Mesenchymal stem cell (in vitro differentiated cells and primary cell): ENCODE measurements at regions not wholly inside any gene's neighbourhood (a gene's known extent, or its start where the extent isn't known, plus 50 kb on each side); places are given as distances from the start of the nearest gene placed in this dataset.

Experiments
- DNase-seq: peaks from one replicate; pipeline ENCODE4 v3.0.0-alpha.2; 2013
- H2AFZ ChIP-seq: one replicate; pipeline ENCODE4 v1.6.1; 2013; ENCODE audit warnings: low read depth, mild to moderate bottlenecking, control low read depth, inconsistent platforms, low read length, moderate library complexity
- H2AK5ac ChIP-seq: 2 replicates; pipeline ENCODE4 v1.6.1; 2013; ENCODE audit warnings: low read length, moderate library complexity, mild to moderate bottlenecking, inconsistent platforms; ENCODE audit not compliant: severe bottlenecking
- H2BK120ac ChIP-seq: one replicate; pipeline ENCODE4 v1.6.1; 2013; ENCODE audit warnings: low read depth, mild to moderate bottlenecking, inconsistent platforms, low read length, moderate library complexity
- H2BK12ac ChIP-seq, 2 experiments: one replicate each; pipeline ENCODE4 v1.6.1; 2013; ENCODE audit warnings: inconsistent platforms in 2 of 2, low read length in 2 of 2, mild to moderate bottlenecking in 2 of 2, moderate library complexity in 2 of 2, control low read depth in 1 of 2
- H2BK15ac ChIP-seq: one replicate; pipeline ENCODE4 v1.6.1; 2013; ENCODE audit warnings: mild to moderate bottlenecking, low read depth, inconsistent platforms; ENCODE audit not compliant: poor library complexity, severe bottlenecking
- H2BK5ac ChIP-seq: 2 replicates; pipeline ENCODE4 v1.6.1; 2013; ENCODE audit warnings: low read depth, mild to moderate bottlenecking, low read length, control low read depth, inconsistent platforms; ENCODE audit not compliant: poor library complexity, severe bottlenecking
- H3K14ac ChIP-seq, 2 experiments: one replicate each; pipeline ENCODE4 v1.6.1; 2013; ENCODE audit warnings: inconsistent platforms in 2 of 2, low read length in 2 of 2, control low read depth in 1 of 2, mild to moderate bottlenecking in 1 of 2, moderate library complexity in 1 of 2
- H3K18ac ChIP-seq, 2 experiments: one replicate each; pipeline ENCODE4 v1.6.1; 2013; ENCODE audit warnings: inconsistent platforms in 2 of 2, low read length in 2 of 2, control low read depth in 1 of 2, low read depth in 1 of 2, mild to moderate bottlenecking in 1 of 2
- H3K23ac ChIP-seq, 2 experiments: one replicate each; pipeline ENCODE4 v1.6.1; 2013; ENCODE audit warnings: inconsistent platforms in 2 of 2, low read length in 2 of 2, mild to moderate bottlenecking in 2 of 2, moderate library complexity in 2 of 2, control low read depth in 1 of 2
- H3K27ac ChIP-seq: 2 replicates; pipeline ENCODE4 v1.5.1; 2013; ENCODE audit warnings: mild to moderate bottlenecking, moderate library complexity, low read length, control low read depth, inconsistent platforms; ENCODE audit not compliant: poor library complexity, severe bottlenecking
- H3K27me3 ChIP-seq, 2 experiments: 2 replicates each; pipeline versions ENCODE4 v1.6.1 to v1.7.0; 2013; ENCODE audit warnings: low read length in 2 of 2, mild to moderate bottlenecking in 2 of 2, moderate library complexity in 2 of 2, control low read depth in 1 of 2, inconsistent platforms in 1 of 2; ENCODE audit not compliant: control insufficient read depth in 1 of 2, insufficient read depth in 1 of 2
- H3K36me3 ChIP-seq, 2 experiments: 2 replicates each; pipeline versions ENCODE4 v1.6.1 to v1.7.0; 2013; ENCODE audit warnings: low read length in 2 of 2, control low read depth in 1 of 2, inconsistent platforms in 1 of 2, low read depth in 1 of 2, mild to moderate bottlenecking in 1 of 2; ENCODE audit not compliant: insufficient read depth in 2 of 2, control insufficient read depth in 1 of 2
- H3K4ac ChIP-seq, 2 experiments: one replicate each; pipeline ENCODE4 v1.6.1; 2013; ENCODE audit warnings: inconsistent platforms in 2 of 2, low read length in 2 of 2, mild to moderate bottlenecking in 2 of 2, moderate library complexity in 2 of 2, control low read depth in 1 of 2, low read depth in 1 of 2
- H3K4me1 ChIP-seq: 2 replicates; pipeline ENCODE4 v1.6.1; 2013; ENCODE audit warnings: low read depth, low read length, control low read depth; ENCODE audit not compliant: control insufficient read depth, insufficient read depth
- H3K4me2 ChIP-seq: 2 replicates; pipeline ENCODE4 v1.6.1; 2013; ENCODE audit warnings: low read length, mild to moderate bottlenecking, inconsistent platforms; ENCODE audit not compliant: poor library complexity, severe bottlenecking
- H3K4me3 ChIP-seq, 2 experiments: 2 replicates each; pipeline versions ENCODE4 v1.5.1 to v1.7.0; 2013; ENCODE audit warnings: low read length in 2 of 2, mild to moderate bottlenecking in 2 of 2, control low read depth in 1 of 2, low read depth in 1 of 2; ENCODE audit not compliant: insufficient read depth in 1 of 2
- H3K79me1 ChIP-seq: replicated peaks from 2 replicates; pipeline ENCODE4 v1.6.1; 2013; ENCODE audit warnings: mild to moderate bottlenecking, control low read depth, low read length, inconsistent platforms; ENCODE audit not compliant: poor library complexity, severe bottlenecking
- H3K9ac ChIP-seq: 2 replicates; pipeline ENCODE4 v1.7.0; 2013; ENCODE audit warnings: mild to moderate bottlenecking, low read length, moderate library complexity
- H3K9me3 ChIP-seq: 2 replicates; pipeline ENCODE4 v1.7.0; 2013; ENCODE audit warnings: mild to moderate bottlenecking, low read length; ENCODE audit not compliant: control insufficient read depth
- H4K8ac ChIP-seq: one replicate; pipeline ENCODE4 v1.6.1; 2013; ENCODE audit warnings: inconsistent platforms, mild to moderate bottlenecking, low read length, moderate library complexity
- H4K91ac ChIP-seq: one replicate; pipeline ENCODE4 v1.6.1; 2013; ENCODE audit warnings: mild to moderate bottlenecking, low read length, inconsistent platforms
- WGBS: methylation state at CpG from one replicate; pipeline ENCODE4 v1.1.7; 2013; ENCODE audit warnings: mixed read lengths; 5-methylcytosine and 5-hydroxymethylcytosine counted together

DNA sequence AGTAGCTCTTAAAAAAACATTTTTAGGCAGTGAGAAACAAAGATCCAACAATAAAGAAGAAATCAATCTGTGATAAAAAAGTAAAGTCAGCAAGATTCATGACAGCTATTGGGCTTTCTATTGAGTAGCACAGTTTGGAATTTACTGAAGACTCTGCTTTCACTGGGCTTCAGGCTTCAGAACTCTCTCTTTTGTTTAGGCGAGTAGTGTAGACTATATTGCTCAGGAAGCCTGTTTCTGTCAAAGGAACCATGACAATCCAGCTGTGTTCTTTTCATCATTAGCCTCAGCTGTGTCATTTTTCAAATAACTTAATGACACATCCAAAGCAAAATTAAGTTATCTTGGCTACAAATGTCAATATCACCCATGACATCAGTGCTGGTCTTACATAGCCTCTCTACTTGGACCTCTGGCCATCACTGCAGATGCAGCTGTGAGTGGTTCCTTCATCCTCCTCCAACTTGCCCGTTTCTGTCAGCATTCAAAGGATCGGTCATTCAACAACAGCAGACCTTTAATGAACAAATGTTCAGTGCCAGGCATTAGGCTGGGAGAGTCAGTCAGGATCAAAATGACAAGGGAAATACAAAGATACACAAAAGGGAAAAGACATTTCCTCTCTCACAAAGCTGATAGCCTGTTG, 332.8 kb upstream of the MTNR1B start:
- Histone ChIP-seq H3K14ac (no peak overlapping the region), H3K9ac (no peak overlapping the region), H2AK5ac (no peak overlapping the region), H3K79me1 (no peaks in the 10 kb centered on the region), H3K36me3 (no peaks in the 10 kb centered on the region), H4K8ac (no peak overlapping the region), H3K4me2 (no peak overlapping the region), H2BK15ac (no peak overlapping the region), H2BK12ac (no peak overlapping the region), H3K9me3 (no peaks in the 10 kb centered on the region), H3K27ac (no peak overlapping the region), H3K4ac (no peak overlapping the region), H2BK5ac (no peak overlapping the region), H2BK120ac (no peak overlapping the region), H4K91ac (no peak overlapping the region), H3K18ac (no peak overlapping the region), H3K27me3 (peaks cover 0 to 4% of the 10 kb centered on the region in 2 experiments), H2AFZ (no peak overlapping the region), H3K23ac (peak overlapping the region in 1 of 2 experiments; percentile 53), H3K4me3 (no peak overlapping the region), H3K4me1 (no peaks in the 10 kb centered on the region)
- WGBS: 77% methylated on average over 2 of the region's 3 CpGs
- DNase-seq: no peak

DNA sequence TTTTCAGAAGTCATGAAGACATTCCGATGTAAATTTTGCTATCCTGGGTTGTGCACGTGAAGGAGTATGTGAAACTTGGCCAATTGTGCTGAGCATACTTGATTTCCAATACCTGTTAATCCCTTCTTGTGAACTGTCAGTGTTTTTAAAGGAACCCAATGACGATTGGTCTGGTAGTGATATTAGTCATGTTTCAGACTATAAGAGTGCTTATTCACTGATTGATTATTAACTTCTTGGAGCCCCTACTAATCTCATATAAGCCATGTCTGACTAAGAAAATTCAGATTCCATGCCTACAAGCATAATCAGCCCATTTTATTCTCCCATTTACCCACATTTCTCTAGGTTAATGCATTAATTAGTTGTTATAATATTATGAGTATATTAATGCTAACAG, 330.8 kb upstream of the MTNR1B start:
- H3K4me3 ChIP-seq: no peak overlapping the region
- H3K18ac ChIP-seq: no peak overlapping the region
- no peak overlapping the region for H3K14ac ChIP-seq
- no peak overlapping the region for H2BK120ac ChIP-seq
- H3K79me1 ChIP-seq: no peaks in the 10 kb centered on the region
- DNase-seq: no peak
- no peak overlapping the region for H4K91ac ChIP-seq
- H2AK5ac ChIP-seq: no peak overlapping the region
- no peak overlapping the region for H3K9ac ChIP-seq
- no peak overlapping the region for H3K4me2 ChIP-seq
- H3K4me1 ChIP-seq: no peaks in the 10 kb centered on the region
- H3K27me3 ChIP-seq: peaks cover 0 to 4% of the 10 kb centered on the region in 2 experiments
- no peak overlapping the region for H2BK5ac ChIP-seq
- H2AFZ ChIP-seq: no peak overlapping the region
- H4K8ac ChIP-seq: no peak overlapping the region
- 88% methylated on average over 2 of the region's 3 CpGs for WGBS
- H3K23ac ChIP-seq: no peak overlapping the region
- no peak overlapping the region for H3K4ac ChIP-seq
- no peak overlapping the region for H2BK15ac ChIP-seq
- no peaks in the 10 kb centered on the region for H3K36me3 ChIP-seq
- H3K9me3 ChIP-seq: no peaks in the 10 kb centered on the region
- H2BK12ac ChIP-seq: no peak overlapping the region
- no peak overlapping the region for H3K27ac ChIP-seq

GRCh38 chr11:92642177-92642931, 327.1 kb upstream of the MTNR1B start:
- Histone ChIP-seq H3K4me2 (no peak overlapping the region), H2BK120ac (no peak overlapping the region), H2AFZ (no peak overlapping the region), H3K9me3 (no peaks in the 10 kb centered on the region), H3K4me3 (no peak overlapping the region), H3K27me3 (no peaks in the 10 kb centered on the region), H3K23ac (no peak overlapping the region), H2BK12ac (no peak overlapping the region), H3K4me1 (no peaks in the 10 kb centered on the region), H3K9ac (no peak overlapping the region), H3K18ac (no peak overlapping the region), H3K79me1 (no peaks in the 10 kb centered on the region), H3K4ac (no peak overlapping the region), H2AK5ac (no peak overlapping the region), H3K27ac (no peak overlapping the region), H4K91ac (no peak overlapping the region), H4K8ac (no peak overlapping the region), H3K14ac (no peak overlapping the region), H2BK15ac (no peak overlapping the region), H2BK5ac (no peak overlapping the region), H3K36me3 (no peaks in the 10 kb centered on the region)
- no peak for DNase-seq

DNA sequence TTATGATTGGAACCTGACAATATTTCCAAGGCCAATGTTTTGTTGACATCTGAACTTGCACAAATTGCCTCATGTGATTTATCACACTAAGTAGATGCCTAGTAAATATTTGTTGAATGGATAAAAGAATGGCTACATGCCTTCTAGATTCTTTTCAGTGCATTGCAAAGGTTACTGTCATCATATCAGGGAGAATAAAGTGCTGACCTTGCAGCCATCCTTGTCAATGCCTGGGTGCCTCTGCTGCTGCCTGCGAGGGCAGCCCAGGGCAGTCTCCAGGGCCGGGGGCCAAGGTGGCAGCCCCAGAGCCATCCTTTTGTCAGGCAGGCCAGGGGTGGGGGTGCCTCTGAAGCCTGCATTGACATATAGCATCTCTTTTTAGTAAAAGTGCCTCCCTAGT, 325.6 kb upstream of the MTNR1B start:
- no peak overlapping the region for H3K18ac ChIP-seq
- H2BK15ac ChIP-seq: no peak overlapping the region
- H4K91ac ChIP-seq: no peak overlapping the region
- no peak overlapping the region for H2BK120ac ChIP-seq
- H4K8ac ChIP-seq: no peak overlapping the region
- H3K23ac ChIP-seq: no peak overlapping the region
- H3K4me1 ChIP-seq: no peaks in the 10 kb centered on the region
- no peak for DNase-seq
- no peak overlapping the region for H3K14ac ChIP-seq
- WGBS: 81% methylated on average over 2 of the region's 2 CpGs
- H3K4ac ChIP-seq: no peak overlapping the region
- no peak overlapping the region for H2BK12ac ChIP-seq
- H3K9me3 ChIP-seq: no peaks in the 10 kb centered on the region
- H3K4me2 ChIP-seq: no peak overlapping the region
- H3K27me3 ChIP-seq: no peaks in the 10 kb centered on the region
- no peak overlapping the region for H3K4me3 ChIP-seq
- no peak overlapping the region for H2AFZ ChIP-seq
- no peaks in the 10 kb centered on the region for H3K79me1 ChIP-seq
- no peak overlapping the region for H2BK5ac ChIP-seq
- no peak overlapping the region for H2AK5ac ChIP-seq
- H3K36me3 ChIP-seq: no peaks in the 10 kb centered on the region
- H3K9ac ChIP-seq: no peak overlapping the region
- no peak overlapping the region for H3K27ac ChIP-seq
